Upper lobe of right lung (tissue), 1 donor: ENCODE measurements at regions not wholly inside any gene's neighbourhood (a gene's known extent, or its start where the extent isn't known, plus 50 kb on each side); places are given as distances from the start of the nearest gene placed in this dataset.

Experiments used
- ATAC-seq: fragments of 200-7000 bp; cut with Tn5 transposase; one replicate; pipeline ENCODE4 v1.9.1; 2020; ENCODE audit warnings: mild to moderate bottlenecking, moderate library complexity
- DNase-seq: peaks from one replicate; pipeline ENCODE4 v3.0.0-alpha.2; 2020
- H3K27ac ChIP-seq: fragments of 200-600 bp; one replicate; pipeline ENCODE4 v1.8.0; 2022
- H3K27me3 ChIP-seq: fragments of 200-600 bp; one replicate; pipeline ENCODE4 v1.8.0; 2022; ENCODE audit warnings: mild to moderate bottlenecking
- H3K36me3 ChIP-seq: fragments of 200-600 bp; one replicate; pipeline ENCODE4 v1.8.0; 2022
- H3K4me1 ChIP-seq: fragments of 200-600 bp; one replicate; pipeline ENCODE4 v1.8.0; 2022
- H3K4me3 ChIP-seq: fragments of 200-600 bp; one replicate; pipeline ENCODE4 v1.8.0; 2022; ENCODE audit warnings: mild to moderate bottlenecking
- H3K9me3 ChIP-seq: fragments of 200-600 bp; one replicate; pipeline ENCODE4 v1.8.0; 2022
- intact Hi-C: fragments of 100-400 bp; cut with DNase I; formaldehyde crosslinking; loops from one replicate; pipeline ENCODE4 v1.11.0; 2022
- TF ChIP-seq, protein P1 (sequence below): fragments of 200-600 bp; IDR thresholded peaks from one replicate; pipeline ENCODE4 v1.8.0; 2022; ENCODE audit warnings: antibody characterized with exemption
- donor health status: DM: no; HTN: yes; CAD: no; lungs with severe emphysema.

DNA sequence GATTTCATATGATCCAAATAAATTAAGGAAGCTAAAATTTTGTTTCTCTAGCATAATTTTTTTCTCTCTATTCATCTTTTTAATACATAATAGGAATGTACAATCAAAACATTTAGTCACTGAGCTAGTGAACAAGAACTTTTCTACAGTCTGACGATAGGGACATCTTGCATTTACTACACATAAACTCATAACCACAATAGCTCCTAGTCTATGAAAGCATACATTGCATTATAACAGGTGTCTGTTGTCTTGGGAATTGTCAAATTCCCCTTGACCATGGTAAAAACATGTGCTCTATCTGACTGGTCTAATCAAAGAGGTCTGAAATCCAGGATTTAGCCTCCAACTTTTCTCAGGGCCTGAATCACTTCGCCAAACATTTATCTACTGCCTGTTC, 144.8 kb downstream of the FAM124B start:
- Histone ChIP-seq H3K4me3 (no peak overlapping the region), H3K27me3 (no peaks in the 10 kb centered on the region), H3K4me1 (no peaks in the 10 kb centered on the region), H3K36me3 (no peaks in the 10 kb centered on the region), H3K27ac (no peak overlapping the region), H3K9me3 (no peaks in the 10 kb centered on the region)
- TF ChIP-seq, protein P1, sequence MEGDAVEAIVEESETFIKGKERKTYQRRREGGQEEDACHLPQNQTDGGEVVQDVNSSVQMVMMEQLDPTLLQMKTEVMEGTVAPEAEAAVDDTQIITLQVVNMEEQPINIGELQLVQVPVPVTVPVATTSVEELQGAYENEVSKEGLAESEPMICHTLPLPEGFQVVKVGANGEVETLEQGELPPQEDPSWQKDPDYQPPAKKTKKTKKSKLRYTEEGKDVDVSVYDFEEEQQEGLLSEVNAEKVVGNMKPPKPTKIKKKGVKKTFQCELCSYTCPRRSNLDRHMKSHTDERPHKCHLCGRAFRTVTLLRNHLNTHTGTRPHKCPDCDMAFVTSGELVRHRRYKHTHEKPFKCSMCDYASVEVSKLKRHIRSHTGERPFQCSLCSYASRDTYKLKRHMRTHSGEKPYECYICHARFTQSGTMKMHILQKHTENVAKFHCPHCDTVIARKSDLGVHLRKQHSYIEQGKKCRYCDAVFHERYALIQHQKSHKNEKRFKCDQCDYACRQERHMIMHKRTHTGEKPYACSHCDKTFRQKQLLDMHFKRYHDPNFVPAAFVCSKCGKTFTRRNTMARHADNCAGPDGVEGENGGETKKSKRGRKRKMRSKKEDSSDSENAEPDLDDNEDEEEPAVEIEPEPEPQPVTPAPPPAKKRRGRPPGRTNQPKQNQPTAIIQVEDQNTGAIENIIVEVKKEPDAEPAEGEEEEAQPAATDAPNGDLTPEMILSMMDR, result no peak
- ATAC-seq (no peak), DNase-seq (no peak)
- intact Hi-C loops, result no loop called here

DNA sequence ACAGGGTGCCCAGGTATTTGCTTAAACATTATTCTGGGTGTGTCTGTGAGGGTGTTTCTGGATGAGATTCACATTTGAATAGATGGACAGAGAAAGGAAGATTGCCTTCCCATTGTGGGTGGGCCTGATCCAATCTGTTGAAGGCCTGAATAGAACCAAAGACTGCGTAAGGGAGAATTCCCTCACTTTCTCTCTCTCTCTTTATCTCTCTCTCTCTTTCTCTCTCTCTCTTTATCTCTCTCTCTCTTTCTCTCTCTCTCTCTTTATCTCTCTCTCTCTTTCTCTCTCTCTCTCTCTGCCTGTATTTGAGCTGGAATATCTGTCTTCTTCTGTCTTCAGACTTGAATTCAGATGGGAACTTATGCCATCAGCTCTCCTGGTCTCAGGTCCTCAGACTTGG, 148.4 kb downstream of the FAM124B start:
- intact Hi-C loops, result no loop called here
- Histone ChIP-seq H3K27ac (no peak overlapping the region), H3K27me3 (no peaks in the 10 kb centered on the region), H3K4me3 (no peak overlapping the region), H3K4me1 (no peaks in the 10 kb centered on the region), H3K9me3 (no peaks in the 10 kb centered on the region), H3K36me3 (no peaks in the 10 kb centered on the region)
- TF ChIP-seq, protein P1, result no peak
- DNase-seq (no peak), ATAC-seq (no peak)

DNA sequence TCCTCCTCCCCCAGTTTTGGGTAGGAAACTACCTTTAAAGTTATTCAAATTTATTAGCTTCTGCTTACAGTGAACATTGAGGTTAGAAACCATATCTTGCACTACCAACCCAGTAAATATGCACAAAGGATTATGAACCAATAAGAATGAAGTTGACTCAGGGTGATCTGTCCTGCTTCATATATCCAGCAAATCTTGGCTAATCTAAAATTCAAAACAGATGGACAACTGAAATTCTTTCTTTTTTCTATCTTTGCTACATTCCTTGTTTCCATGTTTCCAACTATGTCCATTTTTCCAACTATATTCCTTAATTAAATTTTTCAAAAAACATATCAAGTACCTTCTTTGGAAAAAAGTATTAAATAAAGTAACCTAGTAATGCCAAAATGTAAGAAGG, 149.3 kb downstream of the FAM124B start:
- Histone ChIP-seq H3K4me3 (no peak overlapping the region), H3K4me1 (no peaks in the 10 kb centered on the region), H3K36me3 (no peaks in the 10 kb centered on the region), H3K27me3 (no peaks in the 10 kb centered on the region), H3K9me3 (no peaks in the 10 kb centered on the region), H3K27ac (no peak overlapping the region)
- ATAC-seq (no peak), DNase-seq (no peak)
- intact Hi-C loops, result no loop called here
- TF ChIP-seq, protein P1, result no peak

DNA sequence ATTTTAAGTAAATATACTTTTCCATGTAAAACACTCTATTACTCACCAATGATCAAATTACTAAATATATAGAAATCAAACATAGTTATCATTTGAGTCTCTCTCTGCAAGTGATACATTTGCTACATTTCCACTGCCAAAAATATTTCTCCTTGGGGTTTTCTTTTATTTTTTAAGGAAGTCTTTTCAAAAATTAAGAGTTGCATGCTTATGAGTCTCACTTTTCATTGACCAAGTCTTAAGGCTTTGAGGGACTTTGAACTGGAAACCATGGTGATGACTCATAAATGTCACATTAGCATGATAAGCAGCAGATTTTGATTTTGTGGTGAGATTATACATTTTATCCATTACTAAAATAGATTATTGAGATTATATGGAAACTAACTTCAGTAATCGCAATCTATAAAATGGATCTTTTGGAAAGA, 152.9 kb downstream of the FAM124B start:
- Histone ChIP-seq H3K27me3 (no peaks in the 10 kb centered on the region), H3K36me3 (no peaks in the 10 kb centered on the region), H3K27ac (no peak overlapping the region), H3K9me3 (no peaks in the 10 kb centered on the region), H3K4me3 (no peak overlapping the region), H3K4me1 (no peaks in the 10 kb centered on the region)
- DNase-seq, result no peak
- intact Hi-C loops, result no loop called here
- no peak for ATAC-seq
- TF ChIP-seq, protein P1, result no peak

DNA sequence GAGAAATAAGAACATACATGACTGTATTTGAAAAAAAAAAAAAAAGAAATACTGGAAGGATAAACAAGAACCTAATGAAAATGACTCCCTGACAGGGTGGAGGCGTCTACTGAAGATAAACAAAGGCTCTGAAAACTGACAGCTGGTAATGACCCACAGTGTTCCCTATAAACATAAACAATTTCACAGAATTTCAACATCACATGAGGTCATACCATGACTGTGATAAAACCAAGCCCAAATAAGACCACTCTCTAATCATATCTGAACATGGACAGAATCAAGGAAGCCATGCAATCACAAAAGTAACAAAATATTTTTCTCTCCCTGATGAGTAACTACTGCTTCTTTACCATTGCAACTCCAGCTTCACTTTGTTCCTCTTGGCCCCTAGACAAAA, 159.3 kb downstream of the FAM124B start:
- intact Hi-C loops, result no loop called here
- no peak overlapping the region for H3K27ac ChIP-seq
- H3K4me1 ChIP-seq, result no peaks in the 10 kb centered on the region
- no peak for DNase-seq
- TF ChIP-seq, protein P1, result no peak
- no peak for ATAC-seq
- H3K27me3 ChIP-seq, result no peaks in the 10 kb centered on the region
- no peaks in the 10 kb centered on the region for H3K9me3 ChIP-seq
- H3K36me3 ChIP-seq, result no peaks in the 10 kb centered on the region
- H3K4me3 ChIP-seq, result no peak overlapping the region

DNA sequence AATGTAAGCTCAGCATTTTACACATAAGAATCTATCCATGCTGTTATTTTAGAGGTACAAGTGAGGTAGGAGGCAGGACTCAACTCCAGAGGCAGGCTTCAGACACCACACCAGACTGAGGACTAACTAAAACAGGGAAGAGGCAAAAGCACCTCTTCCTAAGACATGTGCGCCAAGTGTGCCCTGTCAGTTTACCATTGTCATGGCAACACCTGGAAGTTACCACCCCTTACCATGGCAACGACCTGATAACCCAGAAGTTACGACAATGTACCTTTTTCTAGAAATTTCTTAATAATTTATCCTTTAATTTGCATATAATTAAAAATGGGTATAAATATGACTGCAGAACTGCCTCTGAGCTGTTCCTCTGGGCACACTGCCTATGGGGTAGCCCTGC, 160.1 kb downstream of the FAM124B start:
- TF ChIP-seq, protein P1, result no peak
- Histone ChIP-seq H3K36me3 (no peaks in the 10 kb centered on the region), H3K4me3 (no peak overlapping the region), H3K27me3 (no peaks in the 10 kb centered on the region), H3K9me3 (no peaks in the 10 kb centered on the region), H3K4me1 (no peaks in the 10 kb centered on the region), H3K27ac (no peak overlapping the region)
- DNase-seq (no peak), ATAC-seq (no peak)
- intact Hi-C loops, result no loop called here
